ENCODE measurements at regions not wholly inside any gene's neighbourhood (a gene's known extent, or its start where the extent isn't known, plus 50 kb on each side); places are given as distances from the start of the nearest gene placed in this dataset.
"Not testable (repeated sequence)": the region's sequence is repeated elsewhere in the genome, so short reads cannot be mapped to it uniquely, and the experiment has no call there.

- FAIRE-seq, result no peak
- DNase-seq (ENCODE audit: low spot score), result no peak
Observed at GRCh38 chr15:45804028-45804427, 169.2 kb downstream of the SQOR start.

- DNase-seq (ENCODE audit: low spot score), result no peak
- no peak for FAIRE-seq
Observed at GRCh38 chr15:45810201-45810600, 175.4 kb downstream of the SQOR start.

- no peak for FAIRE-seq
Observed at GRCh38 chr15:45812200-45812599, 177.4 kb downstream of the SQOR start.

GRCh38 chr15:45817578-45817977 is 182.7 kb downstream of the SQOR start:
- not testable (repeated sequence) for DNase-seq (ENCODE audit: low spot score); FAIRE-seq

More at GRCh38 chr15:45812200-45812599, 177.4 kb downstream of the SQOR start:
- no peak for DNase-seq (ENCODE audit: low spot score)

- FAIRE-seq, result no peak
- DNase-seq (ENCODE audit: low spot score), result no peak
Observed at GRCh38 chr15:45821390-45821789, 186.6 kb downstream of the SQOR start.

GRCh38 chr15:45822968-45823367 is 188.1 kb downstream of the SQOR start:
- not testable (repeated sequence) for FAIRE-seq; DNase-seq (ENCODE audit: low spot score)

GRCh38 chr15:45827275-45827674 is 192.4 kb downstream of the SQOR start:
- no peak for FAIRE-seq
- DNase-seq (ENCODE audit: low spot score), result no peak

GRCh38 chr15:45827766-45828165 is 192.9 kb downstream of the SQOR start:
- no peak for FAIRE-seq
- DNase-seq (ENCODE audit: low spot score), result no peak

GRCh38 chr15:45829336-45830153 is 194.7 kb downstream of the SQOR start:
- DNase-seq (ENCODE audit: low spot score), result no peak
- FAIRE-seq, result no peak

GRCh38 chr15:45831787-45832186 is 197.0 kb downstream of the SQOR start:
- FAIRE-seq (no peak), DNase-seq (ENCODE audit: low spot score) (no peak)

GRCh38 chr15:45834622-45835021 is 199.8 kb downstream of the SQOR start:
- DNase-seq (ENCODE audit: low spot score), result no peak
- no peak for FAIRE-seq

- FAIRE-seq, result no peak
- DNase-seq (ENCODE audit: low spot score), result no peak
Observed at GRCh38 chr15:45842151-45842550, 207.3 kb downstream of the SQOR start.

GRCh38 chr15:45847645-45848044 is 212.8 kb downstream of the SQOR start:
- no peak for FAIRE-seq
- DNase-seq (ENCODE audit: low spot score), result no peak

- peak; percentile 56 for DNase-seq (ENCODE audit: low spot score)
- FAIRE-seq, result peak; percentile 72
Observed at GRCh38 chr15:45849136-45849535, 214.3 kb downstream of the SQOR start.

- DNase-seq (ENCODE audit: low spot score) (no peak), FAIRE-seq (no peak)
Observed at GRCh38 chr15:45854455-45855202, 219.8 kb downstream of the SQOR start.

- no peak for DNase-seq (ENCODE audit: low spot score)
- FAIRE-seq, result no peak
Observed at GRCh38 chr15:45855210-45855906, 220.5 kb downstream of the SQOR start.

GRCh38 chr15:45855907-45856579 is 221.2 kb downstream of the SQOR start:
- no peak for FAIRE-seq
- DNase-seq (ENCODE audit: low spot score), result peak; percentile 30

- DNase-seq (ENCODE audit: low spot score) (no peak), FAIRE-seq (no peak)
Observed at GRCh38 chr15:45857291-45857690, 222.5 kb downstream of the SQOR start.

GRCh38 chr15:45858491-45858890 is 223.7 kb downstream of the SQOR start:
- no peak for FAIRE-seq
- no peak for DNase-seq (ENCODE audit: low spot score)

- FAIRE-seq, result no peak
- DNase-seq (ENCODE audit: low spot score), result no peak
Observed at GRCh38 chr15:45862034-45862433, 227.2 kb downstream of the SQOR start.

GRCh38 chr15:45863881-45864580 is 229.2 kb downstream of the SQOR start:
- DNase-seq (ENCODE audit: low spot score) (no peak), FAIRE-seq (no peak)
